Lower leg skin (tissue), 4 donors: ENCODE measurements at regions not wholly inside any gene's neighbourhood (a gene's known extent, or its start where the extent isn't known, plus 50 kb on each side); places are given as distances from the start of the nearest gene placed in this dataset.
"Not testable (repeated sequence)": the region's sequence is repeated elsewhere in the genome, so short reads cannot be mapped to it uniquely, and the experiment has no call there.

ENCODE experiments used
- DNase-seq, 2 donors: peaks; one replicate each; pipeline ENCODE4 v3.0.0-alpha.2; 2019; ENCODE audit warnings: low spot score in 2 of 2
- H3K4me3 ChIP-seq: fragments of 200-600 bp; sonication (generic); 2 replicates; pipeline ENCODE4 v1.5.1; 2017; ENCODE audit warnings: mild to moderate bottlenecking, low read depth; ENCODE audit not compliant: poor library complexity, severe bottlenecking
- POLR2A ChIP-seq, 2 donors: fragments of 450-650 bp; IDR thresholded peaks; one replicate each; pipeline ENCODE4 v1.6.1; 2016 to 2017; ENCODE audit warnings: antibody characterized with exemption in 2 of 2, mild to moderate bottlenecking in 1 of 2, moderate library complexity in 1 of 2
- WGBS, 2 donors: methylation state at CpG; one replicate each; pipeline ENCODE4 v1.1.5; 2018; 5-methylcytosine and 5-hydroxymethylcytosine counted together
- intact Hi-C: fragments of 100-400 bp; cut with DNase I; formaldehyde crosslinking; loops from one replicate; pipeline ENCODE4 v1.15.0; 2023; ENCODE audit warnings: low total_unique reads
- TF ChIP-seq, protein P1 (sequence below), 3 donors: fragments of 450-650 bp; IDR thresholded peaks; one replicate each; pipeline ENCODE4 v1.5.1; 2016; ENCODE audit warnings: antibody characterized with exemption in 3 of 3, mild to moderate bottlenecking in 3 of 3, moderate library complexity in 2 of 3

DNA sequence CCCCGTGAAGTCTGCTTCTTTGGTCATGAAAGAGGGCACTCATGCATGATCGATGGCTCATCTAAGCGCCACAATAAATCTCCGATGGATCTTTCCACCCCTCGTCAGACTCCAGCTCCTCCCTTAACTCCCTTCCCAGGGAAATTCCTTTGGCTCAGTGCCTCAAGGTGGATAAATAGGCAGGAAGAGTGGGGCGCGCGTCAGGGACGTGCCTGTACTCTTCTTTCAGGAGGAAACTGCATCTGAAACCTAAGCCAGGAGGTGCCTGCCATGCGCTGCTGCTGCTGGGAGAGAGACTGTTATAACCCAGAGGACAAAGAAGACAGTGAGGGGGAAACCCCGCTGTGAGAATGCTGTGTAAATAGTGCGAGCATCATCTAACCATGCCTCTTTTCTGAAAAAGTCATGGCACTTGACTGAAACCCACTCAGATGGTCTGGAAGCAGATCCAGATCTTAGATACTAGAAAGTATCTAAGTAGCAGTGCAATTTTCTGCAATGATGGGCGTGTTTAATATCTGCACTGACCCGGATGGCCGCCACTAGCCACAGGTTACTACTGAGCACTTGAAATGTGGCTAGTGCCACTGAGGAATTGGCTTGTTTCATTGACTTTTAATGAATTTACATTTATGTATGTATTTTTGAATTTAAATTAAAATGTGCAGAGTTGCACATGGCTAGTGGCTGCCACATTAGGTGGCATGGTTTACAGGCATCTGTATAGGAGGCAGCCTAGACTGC lies 120.3 kb upstream of the BASP1 start:
- intact Hi-C loops, result no loop called here
- DNase-seq, result peak in 1 of 2 donors; percentile 62
- TF ChIP-seq, protein P1, sequence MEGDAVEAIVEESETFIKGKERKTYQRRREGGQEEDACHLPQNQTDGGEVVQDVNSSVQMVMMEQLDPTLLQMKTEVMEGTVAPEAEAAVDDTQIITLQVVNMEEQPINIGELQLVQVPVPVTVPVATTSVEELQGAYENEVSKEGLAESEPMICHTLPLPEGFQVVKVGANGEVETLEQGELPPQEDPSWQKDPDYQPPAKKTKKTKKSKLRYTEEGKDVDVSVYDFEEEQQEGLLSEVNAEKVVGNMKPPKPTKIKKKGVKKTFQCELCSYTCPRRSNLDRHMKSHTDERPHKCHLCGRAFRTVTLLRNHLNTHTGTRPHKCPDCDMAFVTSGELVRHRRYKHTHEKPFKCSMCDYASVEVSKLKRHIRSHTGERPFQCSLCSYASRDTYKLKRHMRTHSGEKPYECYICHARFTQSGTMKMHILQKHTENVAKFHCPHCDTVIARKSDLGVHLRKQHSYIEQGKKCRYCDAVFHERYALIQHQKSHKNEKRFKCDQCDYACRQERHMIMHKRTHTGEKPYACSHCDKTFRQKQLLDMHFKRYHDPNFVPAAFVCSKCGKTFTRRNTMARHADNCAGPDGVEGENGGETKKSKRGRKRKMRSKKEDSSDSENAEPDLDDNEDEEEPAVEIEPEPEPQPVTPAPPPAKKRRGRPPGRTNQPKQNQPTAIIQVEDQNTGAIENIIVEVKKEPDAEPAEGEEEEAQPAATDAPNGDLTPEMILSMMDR (IDR thresholded peaks at IDR 0.05), result no peak
- no peak for TF ChIP-seq POLR2A (IDR thresholded peaks at IDR 0.05)
- WGBS, 2 donors, result 55 to 58% methylated on average over 15 of the region's 15 CpGs
- H3K4me3 ChIP-seq, result no peak overlapping the region

DNA sequence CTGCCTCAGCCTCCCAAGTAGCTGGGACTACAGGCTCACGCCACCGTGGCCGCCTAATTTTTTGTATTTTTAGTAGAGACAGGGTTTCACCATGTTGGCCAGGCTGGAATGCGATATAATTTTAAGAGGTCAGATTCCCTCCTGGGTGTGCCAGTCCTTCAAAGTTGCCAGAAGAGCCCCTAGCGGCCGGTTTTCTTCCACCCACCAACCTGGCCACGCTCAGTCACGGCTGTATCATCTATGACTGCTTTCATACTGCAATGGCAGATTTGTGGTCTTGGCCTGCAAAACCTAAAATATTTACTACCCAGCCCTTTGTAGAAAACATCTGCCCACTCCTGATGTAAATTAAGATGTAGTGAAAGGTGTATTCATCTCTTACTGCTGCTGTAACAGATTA lies 117.5 kb upstream of the BASP1 start:
- DNase-seq, result peak in 1 of 2 donors; percentile 48
- 96% methylated on average over 8 of the region's 8 CpGs for WGBS, 2 donors
- H3K4me3 ChIP-seq, result no peak overlapping the region
- intact Hi-C loops, result no loop called here
- TF ChIP-seq POLR2A (IDR thresholded peaks at IDR 0.05), result no peak
- TF ChIP-seq, protein P1 (IDR thresholded peaks at IDR 0.05), result no peak

DNA sequence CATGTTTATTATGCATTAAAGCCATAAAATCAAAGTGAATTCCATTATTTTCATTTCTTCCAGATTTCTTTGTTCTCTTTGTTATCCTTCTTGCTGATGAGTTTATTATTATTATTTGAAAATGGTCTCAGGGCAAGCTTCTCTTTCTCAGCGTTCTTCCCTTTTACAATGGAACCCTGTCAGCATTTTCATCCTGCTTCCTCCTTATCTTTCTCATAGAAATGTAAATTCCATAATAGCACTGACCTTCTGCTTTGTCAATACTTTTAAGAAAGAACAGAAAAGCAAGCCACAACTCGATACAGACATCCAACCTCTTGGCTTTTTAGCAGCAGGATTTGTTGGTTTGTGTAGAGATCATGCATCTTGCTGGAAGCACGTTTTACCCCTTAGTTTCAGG lies 114.0 kb upstream of the BASP1 start:
- TF ChIP-seq, protein P1 (IDR thresholded peaks at IDR 0.05), result no peak
- TF ChIP-seq POLR2A (IDR thresholded peaks at IDR 0.05), result no peak
- intact Hi-C loops, result no loop called here
- no peak for DNase-seq
- no peak overlapping the region for H3K4me3 ChIP-seq
- 75 to 77% methylated on average over 3 of the region's 3 CpGs for WGBS, 2 donors

DNA sequence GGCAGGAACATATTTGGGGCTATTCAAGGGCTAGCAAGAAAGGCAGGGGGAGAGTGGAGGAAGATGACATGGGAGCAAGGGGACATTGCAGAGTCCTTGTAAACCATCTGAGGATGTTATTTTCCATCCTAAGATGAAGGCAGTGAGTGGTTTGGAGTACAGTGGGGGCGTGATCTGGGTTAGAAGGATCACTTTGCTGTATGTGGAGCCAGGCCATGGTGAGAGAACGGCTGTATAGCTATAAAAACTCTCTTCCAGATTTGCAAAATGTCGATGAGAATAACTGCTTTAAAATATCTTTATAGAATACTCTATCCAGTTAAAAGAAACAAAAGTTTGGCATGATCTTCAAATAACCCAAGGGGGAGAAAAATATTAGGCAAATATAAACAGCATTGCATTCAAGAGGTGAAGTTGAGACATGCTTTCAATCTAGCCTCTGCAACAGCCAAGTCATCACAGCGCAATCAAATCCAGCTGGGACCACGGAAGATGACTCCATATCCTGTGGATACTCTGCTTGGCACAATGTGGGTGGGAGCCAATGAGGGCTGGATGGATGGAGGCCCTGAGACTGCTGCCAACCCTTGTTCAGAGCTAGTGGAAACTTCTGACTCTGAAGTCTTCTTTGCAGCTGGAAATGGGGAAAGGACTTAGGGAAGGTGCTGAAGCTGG lies 111.5 kb upstream of the BASP1 start:
- DNase-seq, result peak; percentile 26 to 87
- intact Hi-C loops, result no loop called here
- H3K4me3 ChIP-seq, result no peak overlapping the region
- TF ChIP-seq, protein P1 (IDR thresholded peaks at IDR 0.05), result no peak
- no peak for TF ChIP-seq POLR2A (IDR thresholded peaks at IDR 0.05)
- WGBS, 2 donors, result 36 to 37% methylated on average over 5 of the region's 5 CpGs

DNA sequence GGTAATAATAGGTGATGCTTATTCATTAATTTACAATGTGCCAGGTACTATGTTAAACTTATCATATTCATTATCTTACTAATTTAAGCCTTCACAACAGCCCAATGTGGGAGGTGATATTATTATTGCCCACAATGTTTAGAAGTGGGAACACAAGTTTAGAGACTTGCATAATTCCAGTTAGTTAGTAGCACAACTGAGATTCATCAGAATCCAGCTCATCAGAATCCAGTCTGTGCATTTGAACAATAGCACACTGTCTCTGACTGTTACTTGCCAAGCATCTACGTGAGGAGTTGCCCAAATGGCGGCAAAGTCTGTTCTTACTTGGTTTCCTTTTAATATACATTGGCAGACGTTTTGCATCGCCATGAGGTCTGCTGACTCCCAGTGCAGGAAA lies 110.9 kb upstream of the BASP1 start:
- intact Hi-C loops, result no loop called here
- TF ChIP-seq POLR2A (IDR thresholded peaks at IDR 0.05), result no peak
- TF ChIP-seq, protein P1 (IDR thresholded peaks at IDR 0.05), result no peak
- 38 to 45% methylated on average over 4 of the region's 4 CpGs for WGBS, 2 donors
- no peak for DNase-seq
- H3K4me3 ChIP-seq, result no peak overlapping the region

DNA sequence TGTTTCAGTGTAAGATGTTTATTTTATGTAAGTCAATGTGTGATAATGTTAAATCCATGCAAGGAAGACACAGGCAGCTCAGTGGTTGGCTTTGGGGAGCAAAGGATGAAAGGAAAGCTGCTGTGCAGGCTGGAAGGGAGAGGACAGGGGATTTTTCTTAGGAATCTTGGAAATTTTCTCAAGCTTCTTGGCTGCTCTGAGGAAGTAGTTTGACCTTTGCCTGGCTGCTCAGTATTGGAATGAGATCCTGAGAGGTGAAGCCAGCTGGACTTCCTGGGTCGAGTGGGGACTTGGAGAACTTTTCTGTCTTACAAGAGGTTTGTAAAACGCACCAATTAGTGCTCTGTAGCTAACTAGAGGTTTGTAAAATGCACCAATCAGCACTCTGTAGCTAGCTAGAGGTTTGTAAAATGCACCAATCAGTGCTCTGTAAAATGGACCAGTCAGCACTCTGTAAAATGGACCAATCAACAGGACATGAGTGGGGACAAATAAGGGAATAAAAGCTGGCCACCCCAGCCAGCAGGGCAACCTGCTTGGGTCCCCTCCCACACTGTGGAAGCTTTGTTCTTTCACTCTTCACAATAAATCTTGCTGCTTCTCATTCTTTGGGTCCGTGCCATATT lies 105.2 kb upstream of the BASP1 start:
- intact Hi-C loops, DNase-seq, H3K4me3 ChIP-seq: not testable (repeated sequence)
- 70 to 75% methylated on average over 3 of the region's 3 CpGs for WGBS, 2 donors
